Gastroesophageal sphincter (tissue), 4 donors: ENCODE measurements at regions not wholly inside any gene's neighbourhood (a gene's known extent, or its start where the extent isn't known, plus 50 kb on each side); places are given as distances from the start of the nearest gene placed in this dataset.

Experiments used
- ATAC-seq: fragments of 150-250 bp; one replicate; pipeline ENCODE4 v1.9.1; 2016; ENCODE audit warnings: mild to moderate bottlenecking, moderate library complexity
- H3K27ac ChIP-seq, 4 donors: fragments of 200-600 bp; sonication (generic) in 3 of 4; 1 replicate in 3 of 4; 2 replicates in 1 of 4; pipeline ENCODE4 v1.5.1; 2016 to 2019
- H3K27me3 ChIP-seq: fragments of 200-600 bp; sonication (generic); one replicate; pipeline ENCODE4 v1.5.1; 2019
- H3K36me3 ChIP-seq, 2 donors: fragments of 200-600 bp; sonication (generic); one replicate each; pipeline ENCODE4 v1.5.1; 2019; ENCODE audit warnings: control low read depth in 1 of 2
- H3K4me1 ChIP-seq, 3 donors: fragments of 200-600 bp; sonication (generic); 1 replicate in 2 of 3; 2 replicates in 1 of 3; pipeline ENCODE4 v1.5.1; 2016 to 2019; ENCODE audit warnings: control low read depth in 2 of 3
- H3K4me3 ChIP-seq, 2 donors: fragments of 200-600 bp; sonication (generic); one replicate each; pipeline ENCODE4 v1.5.1; 2019; ENCODE audit warnings: mild to moderate bottlenecking in 1 of 2, moderate library complexity in 1 of 2
- H3K9me3 ChIP-seq, 3 donors: fragments of 200-600 bp; sonication (generic); one replicate each; pipeline ENCODE4 v1.5.1; 2017 to 2019; ENCODE audit warnings: control low read depth in 2 of 3
- CTCF ChIP-seq, 4 experiments: fragments of 200-600 bp in 2 of 4; fragments of 450-650 bp in 2 of 4; sonication (generic) in 1 of 4; IDR thresholded peaks; one replicate each; pipeline ENCODE4 v1.5.1; 2017 to 2019; ENCODE audit warnings: antibody characterized with exemption in 4 of 4, mild to moderate bottlenecking in 2 of 4, moderate library complexity in 2 of 4
- EP300 ChIP-seq: sonication (generic); formaldehyde crosslinking; IDR thresholded peaks from one replicate; pipeline ENCODE4 v1.6.1; 2017; ENCODE audit warnings: antibody characterized with exemption, mild to moderate bottlenecking
- POLR2A ChIP-seq, 2 donors: fragments of 450-650 bp; IDR thresholded peaks; one replicate each; pipeline ENCODE4 v1.6.1; 2017; ENCODE audit warnings: antibody characterized with exemption in 2 of 2, mild to moderate bottlenecking in 2 of 2, moderate library complexity in 1 of 2
- POLR2AphosphoS5 ChIP-seq: sonication (generic); formaldehyde crosslinking; IDR thresholded peaks from one replicate; pipeline ENCODE4 v1.6.1; 2017; ENCODE audit warnings: antibody characterized with exemption
- WGBS, 2 donors: methylation state at CpG; one replicate each; pipeline ENCODE4 v1.1.5; 2018; ENCODE audit warnings: low coverage in 1 of 2; 5-methylcytosine and 5-hydroxymethylcytosine counted together

DNA sequence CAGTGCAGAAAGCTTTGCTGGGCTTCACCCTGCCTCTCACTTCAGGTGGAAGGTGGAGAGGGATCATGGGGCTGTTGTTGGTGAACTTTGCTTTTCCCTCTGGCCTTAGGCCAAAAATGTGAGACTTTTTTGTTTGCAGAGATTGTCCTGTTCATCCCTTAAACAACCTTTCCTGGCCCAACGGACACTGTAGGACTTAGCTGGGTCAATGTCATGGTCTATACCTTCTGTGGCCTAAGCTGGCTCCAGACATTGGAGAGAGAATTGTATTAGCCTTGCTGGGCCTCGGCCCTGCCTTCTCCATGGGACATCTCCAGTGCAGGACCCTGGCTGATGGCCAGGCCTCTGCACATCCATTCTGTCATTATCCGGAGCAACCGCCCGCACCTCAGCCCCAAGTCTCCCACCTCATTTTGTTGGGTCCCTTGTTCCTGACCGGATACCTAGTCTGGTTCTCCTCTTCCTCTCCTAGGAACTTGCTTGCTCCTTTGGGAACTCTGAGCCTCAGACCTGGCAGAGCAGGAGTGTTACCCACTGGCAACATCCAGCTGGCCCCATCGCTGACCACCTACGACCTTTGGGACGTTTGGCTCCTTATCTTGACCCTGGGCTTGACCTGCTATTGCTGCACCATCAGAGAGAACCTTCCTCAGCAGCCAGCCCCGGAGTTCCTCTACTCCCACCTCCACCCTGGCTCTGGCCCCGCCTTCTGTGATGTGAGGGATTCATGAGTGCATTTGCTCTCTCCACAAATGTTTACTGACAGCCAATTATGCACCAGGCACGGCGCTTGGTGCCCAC is 128.2 kb downstream of the BANF2 start:
- H3K4me1 ChIP-seq = peaks cover 0 to 16% (median 5%) of the 10 kb centered on the region in 3 donors
- H3K9me3 ChIP-seq = no peaks in the 10 kb centered on the region
- 64 to 96% methylated on average over 3 to 4 of the region's 13 CpGs for whole genome bisulfite sequencing, 2 donors
- ATAC-seq = no peak
- no peaks in the 10 kb centered on the region for H3K36me3 ChIP-seq
- no peaks in the 10 kb centered on the region for H3K27me3 ChIP-seq
- no peak for TF ChIP-seq POLR2A (IDR thresholded peaks at IDR 0.05)
- TF ChIP-seq CTCF (IDR thresholded peaks at IDR 0.05) = no peak
- TF ChIP-seq EP300 = no peak
- no peak for TF ChIP-seq POLR2AphosphoS5
- no peak overlapping the region for H3K27ac ChIP-seq
- no peak overlapping the region for H3K4me3 ChIP-seq

DNA sequence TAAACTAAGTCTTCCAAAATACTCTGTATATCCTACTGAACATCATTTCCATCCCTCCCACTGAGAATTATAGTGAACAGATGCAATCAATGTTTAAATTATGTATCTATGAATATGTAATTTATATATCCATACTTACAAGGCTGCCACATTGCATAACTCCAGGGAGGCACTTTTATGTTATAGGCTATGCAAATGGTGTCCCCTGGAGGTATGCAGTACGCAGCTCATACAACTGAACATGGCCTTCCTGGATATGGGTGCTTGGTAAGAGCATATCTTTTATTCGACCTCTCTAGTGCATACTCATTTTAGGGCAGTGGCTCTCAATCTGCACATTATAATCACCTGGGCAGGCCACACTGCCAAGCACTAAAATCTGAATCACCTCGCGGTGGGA is 127.3 kb downstream of the BANF2 start:
- H3K4me1 ChIP-seq = peaks cover 0 to 21% (median 5%) of the 10 kb centered on the region in 3 donors
- 100% methylated on average over 1 to 2 of the region's 4 CpGs for WGBS, 2 donors
- TF ChIP-seq POLR2A (IDR thresholded peaks at IDR 0.05) (no peak), POLR2AphosphoS5 (no peak), CTCF (IDR thresholded peaks at IDR 0.05) (no peak), EP300 (no peak)
- no peaks in the 10 kb centered on the region for H3K9me3 ChIP-seq
- no peaks in the 10 kb centered on the region for H3K36me3 ChIP-seq
- no peak overlapping the region for H3K27ac ChIP-seq
- H3K27me3 ChIP-seq = no peaks in the 10 kb centered on the region
- no peak for ATAC-seq
- no peak overlapping the region for H3K4me3 ChIP-seq

DNA sequence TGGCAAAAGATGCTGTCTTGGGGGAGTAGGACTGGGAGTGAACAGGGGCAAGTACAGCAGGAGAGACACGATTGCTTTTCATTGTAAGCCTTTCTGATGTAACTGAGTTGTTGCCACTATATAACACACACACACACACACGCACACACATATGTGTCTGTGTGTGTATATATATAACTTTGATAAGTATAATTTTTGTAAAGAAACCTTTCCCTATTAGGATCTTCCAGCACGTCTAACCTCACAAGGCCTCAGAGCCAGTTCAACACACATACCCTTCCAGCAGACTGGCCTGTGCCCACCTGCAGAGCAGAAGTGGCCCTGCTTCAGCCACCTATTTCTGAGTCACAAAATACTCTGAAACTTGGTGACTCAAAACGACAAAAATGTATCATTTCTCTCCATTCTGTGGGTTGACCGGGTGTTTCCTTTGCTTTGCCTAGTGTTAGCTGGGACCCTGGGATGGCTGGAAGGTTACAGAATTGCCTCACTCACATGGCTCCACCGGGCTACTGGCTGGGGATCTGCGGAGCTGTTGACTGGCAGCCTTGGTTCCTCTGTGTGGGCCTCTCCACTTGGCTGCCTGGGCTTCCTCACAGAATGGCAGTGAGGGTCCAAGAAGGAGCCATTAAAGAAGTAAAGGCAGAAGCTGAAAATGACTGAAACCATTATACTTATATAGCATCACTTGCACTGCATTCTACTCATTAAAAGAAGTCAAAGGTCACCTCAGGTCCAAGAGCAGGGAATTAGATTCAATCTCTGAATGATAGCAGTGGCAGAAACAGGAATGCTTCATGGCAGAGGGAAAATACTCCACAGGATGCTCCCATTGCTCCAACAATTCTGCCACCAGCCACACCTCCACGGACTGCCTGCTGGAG is 126.4 kb downstream of the BANF2 start:
- no peak overlapping the region for H3K4me3 ChIP-seq
- H3K9me3 ChIP-seq = no peaks in the 10 kb centered on the region
- peaks cover 0 to 28% (median 5%) of the 10 kb centered on the region in 3 donors for H3K4me1 ChIP-seq
- H3K27ac ChIP-seq = no peak overlapping the region
- no peak for ATAC-seq
- TF ChIP-seq POLR2A (IDR thresholded peaks at IDR 0.05) (no peak), POLR2AphosphoS5 (no peak), CTCF (IDR thresholded peaks at IDR 0.05) (no peak), EP300 (no peak)
- no peaks in the 10 kb centered on the region for H3K36me3 ChIP-seq
- whole genome bisulfite sequencing, 2 donors = 85 to 87% methylated on average over 5 to 6 of the region's 8 CpGs
- H3K27me3 ChIP-seq = no peaks in the 10 kb centered on the region

DNA sequence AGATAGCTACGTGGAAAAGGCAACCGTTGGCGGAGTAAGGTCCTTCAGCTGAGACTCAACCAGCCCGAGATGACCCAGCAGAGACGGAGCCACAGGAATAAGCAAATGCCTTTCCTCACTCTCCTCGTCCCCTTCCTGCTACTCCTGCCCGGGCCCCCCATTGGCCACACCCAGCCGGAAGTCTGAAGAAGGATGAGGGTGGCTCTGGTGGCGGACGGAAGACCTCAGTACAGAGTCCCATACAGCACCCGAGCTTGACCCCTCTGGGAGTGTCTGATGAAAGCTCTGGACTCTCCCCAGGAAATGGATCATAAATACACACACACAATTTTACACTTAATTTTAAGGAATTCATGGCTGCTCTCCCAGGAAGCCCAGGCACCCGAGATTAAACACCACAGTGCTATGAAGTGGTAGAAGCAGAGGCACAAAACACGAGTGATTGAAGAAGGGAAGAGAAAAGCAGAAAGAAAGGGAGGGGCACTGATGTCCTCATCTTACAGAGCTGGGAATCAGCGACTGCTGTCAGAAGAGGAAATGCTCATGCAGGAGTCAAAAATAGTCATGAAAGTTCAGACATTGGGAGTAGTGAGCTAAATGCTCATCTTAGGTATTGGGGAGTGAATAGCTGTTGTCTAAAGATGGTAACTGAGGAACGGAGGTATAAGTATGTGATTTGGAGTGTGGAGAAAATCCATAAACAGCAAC is 125.6 kb downstream of the BANF2 start:
- no peak for ATAC-seq
- Histone ChIP-seq H3K4me3 (no peak overlapping the region), H3K27ac (peak overlapping the region in 2 of 4 donors; percentile 3 to 5), H3K36me3 (no peaks in the 10 kb centered on the region), H3K27me3 (no peaks in the 10 kb centered on the region), H3K9me3 (no peaks in the 10 kb centered on the region), H3K4me1 (peaks cover 0 to 28% (median 5%) of the 10 kb centered on the region in 3 donors)
- no peak for TF ChIP-seq POLR2A (IDR thresholded peaks at IDR 0.05)
- no peak for TF ChIP-seq EP300
- no peak for TF ChIP-seq POLR2AphosphoS5
- no peak for TF ChIP-seq CTCF (IDR thresholded peaks at IDR 0.05)
- WGBS, 2 donors = 41 to 59% methylated on average over 5 to 13 of the region's 15 CpGs
